HG03175 (cell line): ENCODE measurements at regions not wholly inside any gene's neighbourhood (a gene's known extent, or its start where the extent isn't known, plus 50 kb on each side); places are given as distances from the start of the nearest gene placed in this dataset.
A peak's percentile ranks its signal among the peaks of the same experiment; 100 is the strongest.

Experiments used
- ATAC-seq: cut with Tn5 transposase; IDR thresholded peaks from one replicate; pipeline ENCODE4 v1.9.1; 2021; ENCODE audit warnings: mild to moderate bottlenecking, moderate library complexity; ENCODE audit not compliant: unreplicated experiment

DNA sequence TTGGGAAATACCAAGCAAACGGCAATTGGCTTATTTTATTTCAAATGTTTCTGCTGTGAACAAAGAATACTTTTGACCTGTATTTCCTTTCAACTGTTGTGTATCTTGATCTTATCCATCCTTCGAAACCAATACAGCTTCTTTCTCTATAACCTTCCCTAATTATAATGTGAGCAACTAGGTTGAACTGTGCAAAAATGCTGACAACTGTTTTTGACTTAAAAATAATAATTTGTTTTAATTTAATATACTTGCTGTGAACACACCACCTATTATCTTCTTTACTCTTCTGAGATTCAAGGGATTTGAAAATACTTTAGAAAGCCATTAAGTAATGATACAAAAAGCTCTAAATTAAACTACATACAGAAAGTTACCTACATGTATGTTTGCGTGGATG is 682.5 kb upstream of the CCDC179 start:
- ATAC-seq: no peak

DNA sequence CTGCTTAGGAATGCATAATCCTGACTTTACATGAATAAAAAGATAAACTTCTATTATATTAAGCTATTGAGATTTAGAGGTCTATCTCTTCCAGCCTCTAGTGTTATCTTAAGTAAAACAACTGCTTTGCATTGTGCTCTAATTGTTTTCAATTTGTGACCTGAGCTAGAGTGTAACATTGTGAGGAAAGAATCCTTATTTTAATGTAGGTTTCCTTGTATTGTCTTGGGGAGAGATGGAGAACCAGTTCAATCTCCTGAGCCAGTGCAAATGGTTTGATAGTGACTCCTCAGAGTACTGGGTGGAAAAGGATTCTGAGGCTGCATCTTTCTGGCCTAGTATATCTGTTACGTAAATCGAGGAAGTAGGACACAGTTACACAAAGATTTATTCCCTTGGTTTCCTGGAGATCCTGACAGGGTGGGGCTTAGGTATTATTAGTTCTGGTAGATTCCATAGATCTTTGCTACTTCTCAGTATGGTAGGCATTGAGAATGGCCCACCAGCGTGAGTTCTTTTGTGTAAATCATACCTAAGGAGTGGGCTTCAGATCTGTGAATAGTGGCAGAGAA is 683.5 kb upstream of the CCDC179 start:
- no peak for ATAC-seq

DNA sequence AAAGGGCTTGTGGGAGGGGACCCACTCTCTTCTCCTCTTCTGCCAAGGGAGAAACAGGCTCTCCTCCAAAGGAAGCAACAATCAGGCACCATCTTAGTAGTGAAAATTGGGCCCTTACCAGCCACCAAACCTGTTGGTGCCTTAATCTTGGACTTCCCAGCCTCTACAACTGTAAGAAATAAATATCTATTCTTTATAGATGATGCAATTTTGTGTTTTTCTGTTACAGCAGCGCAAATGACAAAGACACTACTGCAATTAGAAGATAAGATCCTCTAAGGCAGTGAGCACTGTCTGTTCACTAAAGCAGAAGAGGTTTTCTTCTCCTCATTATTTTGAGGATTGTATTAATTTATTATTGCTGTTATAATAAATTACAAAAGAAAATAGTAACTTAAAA is 691.4 kb upstream of the CCDC179 start:
- ATAC-seq: no peak

DNA sequence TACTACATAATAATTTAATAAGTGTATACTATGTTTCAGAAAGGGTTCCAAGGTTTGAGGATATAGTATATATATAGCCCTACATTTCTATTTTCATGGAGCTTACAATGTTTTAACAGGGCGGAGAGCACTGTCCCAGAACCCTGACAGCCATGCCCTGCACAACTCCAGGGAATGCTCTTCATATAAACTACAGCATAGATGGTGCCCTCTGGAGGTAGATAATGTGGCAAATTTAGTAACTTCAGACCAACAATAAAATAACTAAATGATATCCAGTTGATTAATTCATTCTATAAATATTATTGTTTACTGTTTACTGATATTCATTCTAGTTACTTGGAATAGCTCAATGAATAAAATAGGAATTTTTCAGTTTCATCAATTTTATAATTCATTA is 693.7 kb upstream of the CCDC179 start:
- no peak for ATAC-seq

DNA sequence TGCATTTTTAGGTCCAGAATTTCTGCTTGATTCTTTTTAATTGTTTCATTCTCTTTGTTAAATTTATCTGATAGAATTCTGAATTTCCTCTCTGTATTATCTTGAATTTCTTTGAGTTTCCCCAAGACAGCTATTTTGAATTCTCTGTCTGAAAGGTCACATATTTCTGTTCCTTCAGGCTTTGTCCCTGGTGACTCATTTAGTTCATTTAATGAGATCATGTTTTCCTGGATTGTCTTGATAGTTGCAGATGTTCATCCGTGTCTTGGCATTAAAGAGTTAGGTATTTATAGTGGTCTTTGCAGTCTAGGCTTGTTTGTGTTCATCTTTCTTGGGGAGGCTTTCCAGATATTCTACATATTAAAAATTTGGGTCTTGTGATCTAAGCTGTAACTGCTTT is 694.8 kb upstream of the CCDC179 start:
- ATAC-seq: no peak

DNA sequence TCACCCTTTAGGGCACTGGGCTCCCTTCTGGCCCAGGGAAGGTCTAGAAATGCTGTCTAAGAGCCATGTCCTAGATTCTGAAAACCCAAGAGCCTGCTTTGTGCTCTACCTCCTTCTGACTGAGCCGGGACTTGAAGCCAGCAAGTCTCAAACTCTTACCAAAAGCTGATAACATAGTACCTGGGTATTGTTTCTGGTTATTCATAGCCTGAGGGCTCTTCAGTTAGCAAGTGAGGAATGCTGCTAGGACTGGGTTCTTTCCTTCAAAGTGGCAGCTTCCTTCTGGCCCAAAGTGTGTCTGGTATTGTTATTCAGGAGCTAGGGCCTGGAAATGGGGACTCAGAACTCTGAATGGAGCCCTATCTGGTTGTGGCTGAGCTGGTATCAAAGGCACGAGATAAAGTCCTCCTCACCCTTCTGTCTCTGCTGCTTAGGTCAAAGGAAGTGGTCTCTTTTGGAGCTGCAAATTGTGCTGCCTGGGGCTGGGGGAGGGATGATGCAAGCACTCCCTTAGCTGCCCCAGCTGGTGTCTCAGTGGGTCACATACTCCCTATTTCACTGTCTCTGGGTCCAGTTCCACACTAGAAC is 696.0 kb upstream of the CCDC179 start:
- ATAC-seq: no peak

DNA sequence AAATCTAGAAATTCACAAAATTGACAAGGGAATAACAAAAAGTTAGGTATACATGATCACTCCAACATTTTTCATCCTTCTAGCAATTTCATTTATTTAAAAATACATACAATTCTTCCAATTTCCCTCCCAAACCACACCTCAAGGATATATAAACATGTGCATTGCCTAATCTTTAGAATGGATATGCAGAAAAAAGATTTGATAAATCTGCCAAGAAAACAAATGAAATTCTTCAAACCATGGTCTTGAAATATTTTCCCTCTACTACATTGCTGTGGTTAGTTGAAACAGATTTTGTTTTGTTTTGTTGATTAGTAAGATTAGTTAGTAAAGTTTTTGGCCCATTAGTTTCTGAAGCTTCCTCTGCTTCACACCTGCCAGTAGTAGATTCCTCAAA is 703.3 kb upstream of the CCDC179 start:
- no peak for ATAC-seq

DNA sequence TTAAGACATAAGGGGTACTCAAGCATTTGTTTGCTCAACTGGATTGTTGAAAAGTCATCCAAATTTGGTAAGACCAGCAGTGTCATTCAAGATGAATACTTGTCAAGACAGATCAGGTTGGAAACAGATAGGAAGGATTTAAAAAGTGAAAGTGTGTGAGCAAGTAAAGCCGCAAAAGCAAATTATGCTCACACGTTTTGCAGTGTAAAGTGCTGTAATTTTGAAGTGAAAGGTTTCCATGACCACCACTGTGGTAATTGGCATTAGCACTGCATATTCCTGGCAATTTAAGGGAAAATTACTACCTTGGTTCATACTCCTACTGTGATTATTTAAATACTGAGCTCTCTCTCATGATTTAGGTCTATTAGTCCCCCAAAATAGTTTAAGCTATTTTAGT is 704.1 kb upstream of the CCDC179 start:
- no peak for ATAC-seq

DNA sequence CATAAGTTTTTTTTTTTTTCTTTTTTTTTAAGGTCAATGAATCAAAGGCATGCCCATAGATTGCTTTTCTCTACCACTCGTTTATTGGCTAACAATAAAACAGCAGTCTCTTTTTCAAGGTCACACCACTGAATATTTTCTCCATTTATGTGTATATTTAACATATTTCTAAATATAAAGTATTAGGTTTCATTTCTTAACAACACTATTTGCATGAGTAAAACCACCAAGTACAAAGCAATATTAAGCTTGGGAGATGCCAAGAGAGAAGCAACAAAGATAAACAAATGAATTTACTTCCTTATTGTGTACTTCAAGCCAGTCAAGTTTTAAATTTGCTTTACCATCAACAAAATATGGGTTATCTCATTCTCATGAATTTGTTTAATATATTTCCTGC is 708.9 kb upstream of the CCDC179 start:
- ATAC-seq: peak; percentile 37

DNA sequence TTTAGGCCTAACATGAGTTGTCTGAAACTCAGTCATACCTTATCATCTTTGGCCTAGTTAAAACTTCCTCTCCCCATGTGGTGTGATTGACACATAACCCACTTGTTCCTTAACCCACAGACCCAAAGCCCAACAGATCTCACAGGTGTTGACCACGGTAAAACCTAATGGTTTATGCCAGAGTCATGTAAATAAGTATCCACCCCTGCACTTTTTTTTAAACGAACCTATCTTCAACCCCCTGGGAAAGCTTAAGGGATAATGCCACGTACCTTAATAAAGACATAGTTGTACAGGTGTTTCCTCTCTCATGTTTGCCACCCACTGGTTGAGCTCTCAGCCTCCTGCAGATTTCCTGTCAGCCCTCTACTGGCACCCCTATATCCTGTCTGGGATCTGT is 709.3 kb upstream of the CCDC179 start:
- ATAC-seq: peak; percentile 60

DNA sequence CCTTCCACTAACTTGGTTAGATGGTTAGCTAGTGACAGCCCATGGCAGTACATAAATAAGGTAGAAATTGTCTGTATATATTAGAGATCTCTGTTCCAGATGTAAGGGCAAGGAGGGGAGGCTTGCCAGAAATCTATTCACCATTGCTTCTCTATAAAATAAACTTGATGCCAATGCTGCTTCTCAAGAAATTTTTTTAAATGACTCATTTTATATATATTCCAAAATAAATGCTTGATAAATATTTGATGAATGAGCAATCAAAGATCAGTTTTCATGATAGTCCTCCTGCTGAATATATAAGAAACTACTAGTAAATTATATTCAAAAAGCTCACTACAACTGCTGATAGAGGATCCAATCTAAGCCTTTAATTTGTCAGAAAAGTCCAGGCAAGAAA is 710.6 kb upstream of the CCDC179 start:
- ATAC-seq: no peak

DNA sequence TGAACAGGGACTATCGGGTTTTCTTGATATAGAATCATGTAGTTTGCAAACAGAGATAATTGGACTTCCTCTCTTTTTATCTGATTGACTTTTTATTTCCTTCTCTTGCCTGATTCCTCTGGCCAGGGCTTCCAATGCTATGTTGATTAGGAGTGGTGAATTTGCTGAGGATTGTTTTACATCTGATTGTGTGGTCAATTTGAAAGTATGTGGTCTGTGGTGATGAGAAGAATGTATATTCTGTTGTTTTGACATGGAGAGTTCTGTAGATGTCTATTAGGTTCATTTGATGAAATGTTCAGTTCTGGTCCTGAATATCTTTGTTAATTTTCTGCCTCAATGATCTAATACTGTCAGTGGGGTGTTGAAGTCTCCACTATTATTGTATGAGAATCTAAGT is 713.2 kb upstream of the CCDC179 start:
- no peak for ATAC-seq

DNA sequence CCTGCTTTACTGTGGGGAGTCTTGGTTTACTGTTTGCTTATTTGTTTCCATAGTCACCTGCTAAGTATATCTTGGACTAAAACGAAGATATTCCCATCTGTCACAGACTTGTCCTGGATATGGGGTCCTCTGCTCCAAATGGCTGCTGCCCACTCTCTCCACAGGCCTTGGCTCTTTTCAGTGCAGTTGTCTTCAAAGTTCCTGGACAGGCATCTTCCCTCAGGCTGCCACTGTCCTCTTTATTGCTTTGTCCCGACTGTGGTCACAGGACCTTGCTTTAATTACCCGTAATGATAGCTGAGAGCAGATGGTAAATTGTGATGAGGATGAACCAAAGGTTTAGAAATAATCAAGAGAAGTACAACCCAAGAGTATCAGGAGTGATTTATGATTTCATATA is 713.9 kb upstream of the CCDC179 start:
- ATAC-seq: no peak

DNA sequence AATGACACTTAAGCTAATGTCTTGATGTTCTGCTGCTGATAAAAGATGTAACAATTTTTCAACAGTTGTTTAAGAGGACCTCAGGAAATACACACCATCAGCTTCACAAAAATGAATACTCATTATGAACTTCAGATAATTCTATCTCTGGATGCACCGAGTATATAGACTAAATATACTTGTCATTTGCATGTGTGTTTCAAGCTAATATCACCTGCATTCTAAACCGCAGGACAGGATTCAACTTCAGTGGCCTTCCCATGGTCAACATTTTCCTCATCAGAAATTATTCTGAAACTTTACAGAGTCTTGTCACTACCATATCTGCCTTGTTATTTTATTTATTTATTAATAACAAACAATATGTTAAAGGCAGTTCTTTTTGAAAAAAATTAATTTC is 717.0 kb upstream of the CCDC179 start:
- ATAC-seq: no peak

DNA sequence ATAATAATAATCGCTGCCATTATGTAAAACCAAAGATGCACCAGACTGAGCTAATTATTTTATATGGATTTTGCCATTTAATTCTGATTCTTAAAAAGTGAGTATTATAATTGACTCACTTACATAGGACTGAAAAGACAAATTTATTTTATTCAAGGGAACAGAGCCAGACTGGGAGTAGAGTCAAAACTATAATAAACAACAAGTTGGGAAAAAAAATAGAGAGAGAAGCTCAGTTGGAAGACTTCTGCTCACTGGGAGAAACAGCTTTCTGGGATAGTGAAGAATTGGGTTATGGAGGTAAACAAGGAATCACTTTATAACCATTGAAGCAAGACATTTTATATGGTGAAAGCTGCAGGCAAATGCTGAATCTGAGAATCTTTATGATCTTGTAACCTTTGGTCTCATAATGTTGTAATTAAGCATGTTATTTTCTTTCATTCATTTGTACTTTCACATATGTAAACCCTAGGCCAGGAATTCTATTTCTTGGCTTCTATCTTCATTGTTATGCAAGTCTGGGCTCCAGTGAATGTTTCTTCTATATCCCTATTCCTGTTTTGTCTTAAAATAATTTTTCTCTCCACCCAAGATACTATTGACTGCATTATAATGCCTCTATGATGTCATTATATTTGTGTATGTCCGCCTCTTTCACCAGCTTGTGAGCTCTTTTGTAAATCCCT is 725.3 kb upstream of the CCDC179 start:
- no peak for ATAC-seq

DNA sequence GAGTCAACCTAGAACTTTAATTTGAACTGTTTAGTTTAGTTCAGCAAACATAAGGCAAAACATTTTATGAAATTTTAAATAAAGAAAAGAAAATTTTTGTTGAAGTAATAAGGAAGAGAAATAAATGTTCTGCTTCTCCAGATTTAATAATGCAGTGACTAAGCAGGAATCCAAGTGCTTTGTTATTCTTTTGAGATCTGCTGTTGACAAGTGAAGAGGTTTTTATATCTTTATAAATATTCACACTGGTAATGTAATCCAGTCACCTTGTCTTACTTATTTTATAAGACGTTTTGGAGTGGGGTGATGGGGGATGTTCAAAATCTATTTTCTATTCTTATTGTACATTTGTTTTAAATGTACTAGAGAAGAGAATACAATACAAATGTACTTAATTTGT is 725.9 kb upstream of the CCDC179 start:
- no peak for ATAC-seq

DNA sequence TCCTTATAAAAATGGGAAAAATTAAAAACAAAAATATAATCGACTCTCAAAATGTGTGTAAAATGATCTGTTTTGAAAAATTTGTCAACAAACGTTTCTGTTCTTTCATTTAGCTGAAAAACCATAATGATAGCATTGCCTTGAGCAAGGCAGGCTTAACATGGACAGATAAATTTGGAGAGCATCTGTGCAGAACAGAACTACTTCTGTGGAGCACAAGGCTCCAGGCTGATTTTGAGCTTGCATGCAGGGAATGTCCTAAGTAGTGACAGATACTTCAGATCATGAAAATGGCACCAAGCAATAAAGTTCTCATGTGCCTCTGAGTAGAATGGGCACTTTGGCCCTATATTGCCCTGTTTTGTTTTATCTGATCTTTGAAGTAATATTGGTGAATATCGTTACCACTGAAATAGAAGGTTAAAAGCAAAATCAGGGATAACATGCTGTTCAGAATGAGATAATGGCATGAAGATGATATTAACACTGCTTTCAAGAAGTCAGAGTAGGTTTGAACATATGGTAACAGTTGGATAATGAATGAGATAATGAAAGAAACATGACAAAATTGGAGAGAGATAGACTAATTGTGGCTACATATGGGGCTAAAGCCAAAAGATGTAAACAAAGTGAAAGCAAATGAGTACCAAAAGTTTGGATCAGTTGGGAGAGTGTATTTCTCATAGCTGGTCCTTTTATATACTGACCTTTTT is 730.5 kb upstream of the CCDC179 start:
- no peak for ATAC-seq

DNA sequence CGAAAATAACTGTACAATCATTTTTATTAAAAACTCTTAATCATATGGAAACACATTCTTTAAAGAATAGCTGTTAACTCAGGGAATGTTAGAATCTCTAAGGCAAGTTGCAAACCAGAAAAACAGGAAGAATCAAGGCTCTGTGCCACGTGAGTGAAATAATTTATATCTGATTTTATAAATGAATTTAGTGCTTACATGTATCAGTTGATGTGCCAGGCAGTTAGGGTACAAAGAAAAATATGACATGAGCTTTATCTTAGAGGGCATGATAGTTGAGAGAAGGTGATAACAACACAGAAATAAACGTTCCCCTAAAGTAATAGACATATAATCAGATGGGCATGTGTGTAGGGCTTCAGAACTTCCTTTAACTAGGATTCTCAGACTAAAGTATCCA is 734.5 kb upstream of the CCDC179 start:
- no peak for ATAC-seq

DNA sequence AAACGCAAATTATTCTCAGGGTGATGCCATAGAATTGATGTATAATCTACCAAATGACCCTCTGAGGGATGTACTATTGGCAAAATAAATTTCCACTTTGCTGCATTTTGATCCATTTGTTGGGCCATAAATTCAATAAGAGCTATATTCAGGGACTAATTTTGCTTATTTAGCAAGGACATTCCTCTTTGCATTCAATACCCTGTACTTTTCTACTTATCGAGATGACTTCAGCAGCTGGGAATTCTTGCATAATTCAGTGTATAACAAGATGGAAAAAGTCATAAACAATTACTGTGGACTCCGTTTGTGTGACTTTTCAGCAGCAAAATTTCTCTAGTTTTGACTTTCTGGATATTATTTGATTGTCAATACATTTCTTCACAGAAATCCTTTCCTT is 744.7 kb upstream of the CCDC179 start:
- ATAC-seq: no peak

DNA sequence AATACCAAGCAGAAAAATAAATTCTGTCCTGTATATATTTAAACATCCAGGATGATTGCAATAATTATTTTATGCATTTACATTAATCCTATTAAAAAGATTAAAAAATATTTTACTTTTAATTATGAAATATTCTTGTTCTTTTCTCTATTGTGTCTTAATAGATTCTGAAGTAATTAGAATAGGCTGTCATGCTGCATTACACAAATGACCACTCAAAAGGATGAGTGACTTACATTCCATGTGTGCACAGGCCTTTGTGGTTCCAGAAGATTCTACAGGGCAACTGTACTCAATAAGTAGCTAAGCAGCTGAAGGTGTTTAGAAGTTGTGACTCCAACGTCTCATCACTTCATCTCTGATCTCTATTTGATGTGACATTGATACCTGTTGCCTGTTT is 745.9 kb upstream of the CCDC179 start:
- no peak for ATAC-seq

DNA sequence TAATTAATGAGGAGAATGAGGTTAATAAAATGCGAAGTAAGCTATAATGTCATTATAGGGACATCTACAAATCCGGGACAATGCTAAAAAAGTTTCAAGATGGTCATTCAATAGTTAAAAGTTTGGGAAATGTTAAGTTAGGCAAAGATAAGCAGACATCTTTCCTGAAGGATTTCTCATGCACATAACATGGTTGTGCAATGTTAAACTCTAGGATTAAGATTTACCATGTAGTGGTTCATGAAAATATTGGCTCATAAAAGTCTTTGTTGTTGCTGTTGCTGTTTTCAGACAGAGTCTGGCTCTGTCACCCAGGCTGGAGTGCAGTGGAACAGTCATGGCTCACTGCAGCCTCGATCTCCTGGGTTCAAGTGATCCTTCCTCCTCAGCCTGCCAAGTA is 751.5 kb upstream of the CCDC179 start:
- no peak for ATAC-seq

DNA sequence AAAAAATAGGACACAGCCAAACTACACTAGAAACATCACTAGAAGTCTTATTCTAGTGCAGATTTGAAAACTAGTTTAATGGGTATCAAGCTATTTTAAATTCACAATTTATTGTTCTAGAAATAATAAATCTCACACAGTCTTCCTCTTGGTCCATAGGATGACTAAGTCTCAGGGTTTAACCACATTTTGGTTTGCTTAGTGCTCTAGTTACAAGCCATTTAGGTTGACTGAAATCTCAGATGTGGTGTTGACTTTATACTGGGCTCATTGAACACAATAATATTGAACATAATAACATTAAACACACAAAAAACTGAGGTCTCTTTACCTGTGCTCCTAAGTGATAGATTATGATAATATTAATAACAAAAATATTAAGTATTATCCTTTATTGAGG is 760.3 kb upstream of the CCDC179 start:
- ATAC-seq: no peak
